Skin of body (tissue), 1 donor: ENCODE measurements at regions not wholly inside any gene's neighbourhood (a gene's known extent, or its start where the extent isn't known, plus 50 kb on each side); places are given as distances from the start of the nearest gene placed in this dataset.
"Not testable (repeated sequence)": the region's sequence is repeated elsewhere in the genome, so short reads cannot be mapped to it uniquely, and the experiment has no call there.

Experiments used
- DNase-seq: peaks from one replicate; lab custom pipeline; 2025; lab: John Stamatoyannopoulos, UW

DNA sequence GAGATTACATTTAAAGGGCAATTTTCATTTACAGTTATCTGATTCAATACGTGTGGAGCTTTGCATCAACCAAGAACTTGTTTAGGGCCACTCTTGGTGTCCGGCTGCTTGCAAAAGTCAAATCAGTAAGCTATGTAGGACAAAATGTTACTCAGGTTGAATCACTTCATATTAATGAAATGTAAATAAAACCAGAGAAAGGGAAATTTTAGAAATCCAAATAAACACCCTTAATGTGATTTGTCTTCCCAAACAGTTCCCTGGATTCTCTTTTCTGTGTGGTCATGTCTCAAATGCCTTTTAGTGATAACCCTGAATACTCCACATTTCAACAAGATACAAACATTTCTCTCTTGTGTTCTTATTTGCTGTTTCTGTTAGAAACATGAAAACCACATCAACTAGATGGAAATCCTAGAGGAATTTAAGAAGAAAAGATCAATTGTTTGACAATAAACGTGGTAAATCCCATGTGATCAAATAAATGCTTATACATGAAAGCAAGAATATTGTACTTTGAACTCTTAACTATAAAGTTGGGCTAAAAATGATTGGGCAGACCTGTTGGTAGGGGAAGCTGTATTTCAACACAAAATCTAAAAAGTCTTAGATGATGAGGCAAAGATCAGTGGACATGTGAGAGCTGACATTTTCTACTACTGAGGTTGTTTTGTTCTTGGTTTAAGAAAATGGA lies 101.3 kb downstream of the CDC42EP3 start:
- DNase-seq = no peak

DNA sequence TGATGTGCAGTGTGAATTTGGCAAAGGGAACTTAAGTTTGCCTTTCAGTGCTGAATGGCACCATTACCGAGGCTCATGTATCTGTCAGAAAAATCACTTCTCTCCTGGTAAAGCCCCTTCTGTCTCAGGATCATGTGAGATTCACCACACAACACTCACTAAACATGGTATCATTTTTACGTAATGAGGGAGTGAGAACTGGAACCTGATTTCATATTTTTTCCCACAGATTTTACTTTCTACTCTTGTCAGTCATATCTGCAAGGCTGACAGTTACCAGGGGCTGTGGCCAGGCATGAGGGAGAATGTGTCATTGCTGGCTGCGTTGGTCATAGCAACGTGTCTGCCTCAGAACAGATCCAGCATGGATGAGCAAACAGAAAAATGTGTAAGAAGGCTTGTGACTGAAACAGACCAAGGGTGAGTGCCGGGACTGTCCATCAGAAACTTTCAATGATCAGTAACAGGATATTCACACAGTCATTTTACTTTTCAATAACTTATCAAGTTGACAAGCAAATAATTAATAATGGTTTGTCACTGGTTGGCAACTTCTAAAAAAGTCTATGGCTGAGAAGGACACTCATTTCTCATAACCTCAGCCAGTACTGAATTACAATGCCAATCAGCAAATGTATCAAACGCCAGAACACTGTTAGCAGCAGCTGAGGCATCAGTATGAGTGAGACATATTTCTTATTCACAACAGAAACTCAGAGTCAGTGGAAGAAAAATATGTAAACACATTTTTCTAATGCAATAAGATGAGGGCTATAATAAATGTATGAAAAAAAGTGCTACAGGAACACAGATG lies 100.5 kb downstream of the CDC42EP3 start:
- peak; percentile 50 for DNase-seq

DNA sequence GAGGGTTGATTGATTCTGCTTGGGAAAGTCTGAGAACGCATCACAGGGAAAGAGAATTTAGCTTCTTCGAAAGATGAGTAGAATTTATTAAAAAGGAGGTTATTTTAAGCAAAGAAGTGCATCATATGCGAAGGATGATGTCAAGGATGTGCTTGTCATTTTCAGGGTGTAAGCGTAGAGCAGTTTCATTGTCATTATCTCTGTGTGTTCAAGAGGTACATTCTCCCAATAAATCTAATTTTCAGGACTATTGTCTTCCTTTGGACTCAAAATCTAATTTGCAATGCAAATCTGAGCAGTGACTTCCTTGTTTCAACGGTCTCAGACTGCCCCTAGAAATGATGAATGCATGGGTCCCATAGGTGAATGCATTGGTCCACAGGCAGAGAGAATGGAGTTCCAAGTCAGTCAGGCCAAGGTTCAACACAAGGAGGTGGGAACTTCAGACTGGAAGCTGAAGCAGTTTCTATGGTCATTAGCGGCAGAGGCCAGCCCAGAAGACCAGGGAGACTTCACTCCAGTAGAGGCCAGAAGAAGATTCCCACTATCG lies 99.8 kb downstream of the CDC42EP3 start:
- no peak for DNase-seq

DNA sequence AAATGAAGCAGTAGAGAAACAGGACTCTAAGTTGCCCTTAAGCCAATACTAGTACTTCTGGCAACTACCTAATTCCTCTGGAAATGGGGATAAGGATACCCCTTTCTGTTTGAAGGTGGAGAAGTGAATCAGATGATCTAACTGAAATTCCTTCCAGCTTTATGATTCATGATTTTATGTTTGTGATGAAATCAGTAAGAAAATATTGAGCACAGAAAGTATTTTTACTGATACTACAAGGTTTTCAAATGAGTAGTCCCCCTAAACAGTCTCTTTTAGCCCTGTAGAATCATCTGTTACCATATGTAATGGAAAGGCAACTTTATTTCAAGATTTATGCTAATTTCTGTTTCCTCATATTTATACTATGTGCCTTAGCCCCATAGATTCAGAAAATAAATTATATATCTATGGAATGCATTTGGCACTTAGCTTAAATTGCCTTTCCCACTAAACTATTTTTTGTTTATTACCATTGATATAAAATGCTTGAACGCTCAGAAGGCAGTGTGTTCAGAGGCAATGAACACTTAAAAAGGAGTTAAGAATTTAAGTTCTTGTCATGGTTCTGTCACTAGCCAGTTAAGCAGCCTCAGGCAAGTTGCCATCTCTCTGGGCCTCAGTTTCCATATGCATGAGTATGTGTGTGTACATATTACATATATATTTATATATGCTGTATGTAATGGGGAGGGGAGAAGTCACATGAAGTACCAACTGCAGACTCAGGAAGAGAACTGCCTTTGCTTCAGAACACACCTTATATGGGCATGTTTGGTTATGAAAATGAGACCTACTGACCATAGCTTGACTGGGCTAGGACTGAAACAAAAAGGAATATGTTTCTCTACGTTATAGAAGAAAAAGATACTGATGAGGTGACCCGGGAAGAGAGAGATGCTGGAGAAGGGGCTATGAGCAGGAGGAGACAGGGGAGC lies 97.7 kb downstream of the CDC42EP3 start:
- peak; percentile 39 for DNase-seq

DNA sequence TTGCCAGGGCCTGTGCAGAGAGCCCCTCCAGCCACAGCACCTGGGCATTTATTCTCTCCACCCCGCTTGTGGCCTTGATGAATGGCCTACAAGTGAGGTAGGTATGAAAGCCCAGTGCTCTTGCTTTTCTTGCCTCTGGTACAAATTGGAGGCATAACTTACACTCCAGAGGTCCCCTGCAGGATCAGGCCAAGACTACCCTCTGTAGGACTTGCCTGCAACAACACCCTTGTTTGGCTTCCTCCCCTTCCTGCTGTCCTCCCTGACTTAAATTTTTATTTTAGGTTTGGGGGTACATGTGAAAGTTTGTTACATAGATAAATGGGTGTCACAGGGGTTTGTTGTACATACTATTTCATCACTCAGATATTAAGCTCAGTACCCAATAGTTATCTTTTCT lies 95.7 kb downstream of the CDC42EP3 start:
- no peak for DNase-seq

DNA sequence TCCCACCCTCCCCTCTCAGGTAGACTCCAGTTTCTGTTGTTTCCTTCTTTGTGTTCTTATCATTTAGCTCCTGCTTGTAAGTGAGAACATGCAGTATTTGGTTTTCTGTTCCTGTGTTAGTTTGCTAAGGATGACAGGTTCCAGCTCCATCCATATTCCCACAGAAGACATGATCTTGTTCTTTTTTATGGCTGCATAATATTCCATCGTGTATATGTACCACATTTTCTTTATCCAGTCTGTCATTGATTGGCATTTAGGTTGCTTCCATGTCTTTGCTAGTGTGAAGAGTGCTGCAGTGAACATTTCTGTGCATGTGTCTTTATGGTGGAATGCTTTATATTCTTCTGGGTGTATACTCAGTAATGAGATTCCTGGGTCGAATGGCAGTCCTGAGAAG lies 95.2 kb downstream of the CDC42EP3 start:
- DNase-seq = not testable (repeated sequence)

DNA sequence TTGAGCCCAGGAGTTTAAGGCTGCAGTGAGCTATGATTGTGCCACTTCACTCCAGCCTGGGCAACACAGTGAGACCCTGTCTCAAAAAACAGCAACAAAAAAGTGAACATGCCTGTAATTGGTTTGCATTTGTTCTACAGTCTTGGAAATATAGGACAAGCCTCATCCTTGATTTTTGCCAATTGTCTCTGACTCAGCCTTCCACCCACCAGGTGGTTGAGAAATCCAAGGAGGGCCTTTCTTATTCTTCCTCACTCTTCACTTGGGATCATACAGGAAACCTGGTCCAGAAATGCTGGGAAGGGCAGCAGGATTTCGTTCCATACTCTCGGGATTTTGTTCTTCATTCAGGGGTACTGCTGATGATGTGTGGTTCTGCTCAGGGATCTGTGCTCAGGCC lies 94.6 kb downstream of the CDC42EP3 start:
- no peak for DNase-seq

DNA sequence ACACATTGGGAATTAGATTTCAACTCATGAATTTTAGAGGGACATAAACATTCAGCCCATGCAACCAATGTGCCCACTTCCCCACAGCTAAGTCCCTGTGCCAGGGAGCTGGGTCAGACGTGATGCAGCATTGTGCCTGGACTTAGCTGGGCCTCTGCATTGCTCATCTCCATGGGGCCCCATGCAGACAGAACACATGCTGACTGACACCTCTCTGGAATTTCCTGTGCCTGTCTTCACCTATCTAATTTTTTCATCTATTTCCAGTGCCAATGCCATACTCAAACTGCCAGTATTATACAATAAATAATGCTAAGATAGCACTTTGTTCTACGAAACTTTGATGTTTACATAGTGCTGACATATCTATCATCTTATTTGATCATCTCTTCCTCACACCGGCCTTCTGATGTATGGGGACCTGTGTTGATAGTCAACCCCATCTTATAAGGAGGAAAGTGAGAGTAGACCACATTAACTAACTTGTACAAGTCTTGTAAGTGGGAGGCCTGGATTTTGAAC lies 92.2 kb downstream of the CDC42EP3 start:
- no peak for DNase-seq

DNA sequence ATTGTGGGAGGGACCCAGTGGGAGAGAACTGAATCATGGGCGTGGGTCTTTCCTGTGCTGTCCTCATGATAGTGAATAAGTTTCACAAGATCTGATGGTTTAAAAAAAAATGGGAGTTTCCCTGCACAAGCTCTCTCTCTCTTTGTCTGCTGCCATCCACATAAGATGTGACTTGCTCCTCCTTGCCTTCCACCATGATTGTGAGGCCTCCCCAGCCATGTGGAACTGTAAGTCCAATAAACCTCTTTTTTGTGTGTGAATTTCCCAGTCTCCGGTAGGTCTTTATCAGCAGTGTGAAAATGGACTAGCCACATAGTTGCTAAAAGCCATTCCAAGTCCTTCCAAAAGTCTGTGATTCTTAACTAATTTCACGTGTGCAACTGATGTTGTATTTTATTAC lies 91.5 kb downstream of the CDC42EP3 start:
- DNase-seq = not testable (repeated sequence)

DNA sequence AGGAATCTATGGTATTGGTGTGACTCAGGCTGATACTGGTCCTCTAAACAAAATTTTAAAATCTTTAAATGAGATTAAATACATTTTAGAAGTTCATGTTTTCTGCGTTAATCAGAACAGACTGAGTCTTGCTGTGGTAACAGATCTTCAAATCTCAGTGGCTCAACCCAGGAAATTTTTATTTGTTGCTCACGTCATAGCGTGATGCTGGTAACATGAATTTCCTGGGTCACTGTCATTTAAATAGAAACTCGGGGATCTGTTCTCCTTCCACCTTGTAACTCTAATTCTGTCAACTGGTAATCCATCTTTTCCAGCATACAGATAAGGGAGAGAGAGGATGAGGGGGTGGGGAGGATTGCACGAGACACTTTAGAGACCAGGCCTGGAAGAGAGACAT lies 90.0 kb downstream of the CDC42EP3 start:
- no peak for DNase-seq

DNA sequence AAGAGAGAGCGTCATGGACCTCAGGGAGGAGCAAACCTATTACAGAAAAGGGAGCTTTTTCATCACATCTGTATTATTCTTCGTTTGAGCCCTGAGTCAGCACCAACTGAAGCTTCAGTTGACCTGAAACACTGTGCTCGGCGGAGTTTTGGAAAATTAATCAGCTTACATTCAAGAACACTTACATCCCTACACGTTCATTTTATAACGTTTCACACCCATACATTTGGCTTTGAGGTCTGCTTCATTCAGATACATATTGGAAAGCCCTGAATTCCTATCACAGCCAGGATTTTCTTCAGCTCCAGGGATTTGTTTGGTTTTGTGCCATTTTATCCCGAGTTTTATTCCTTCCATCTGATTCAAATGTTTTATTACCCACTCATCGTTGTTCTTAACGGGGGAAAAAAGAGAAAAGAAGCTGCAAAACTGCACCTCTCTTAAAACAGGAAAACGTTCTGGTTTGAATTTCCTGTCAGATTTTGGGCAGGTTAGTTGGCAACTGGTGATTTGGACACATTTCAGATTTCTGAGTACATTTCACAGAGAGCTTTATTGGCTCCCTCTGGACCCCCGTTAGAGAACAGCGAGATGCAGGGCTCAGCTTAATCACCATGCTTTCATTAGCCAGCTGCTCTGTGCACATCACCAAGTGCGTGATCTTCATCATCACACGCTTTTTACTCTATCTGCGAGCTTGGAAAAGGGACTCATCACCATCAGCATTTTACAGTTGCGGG lies 88.8 kb downstream of the CDC42EP3 start:
- peak; percentile 93 for DNase-seq

DNA sequence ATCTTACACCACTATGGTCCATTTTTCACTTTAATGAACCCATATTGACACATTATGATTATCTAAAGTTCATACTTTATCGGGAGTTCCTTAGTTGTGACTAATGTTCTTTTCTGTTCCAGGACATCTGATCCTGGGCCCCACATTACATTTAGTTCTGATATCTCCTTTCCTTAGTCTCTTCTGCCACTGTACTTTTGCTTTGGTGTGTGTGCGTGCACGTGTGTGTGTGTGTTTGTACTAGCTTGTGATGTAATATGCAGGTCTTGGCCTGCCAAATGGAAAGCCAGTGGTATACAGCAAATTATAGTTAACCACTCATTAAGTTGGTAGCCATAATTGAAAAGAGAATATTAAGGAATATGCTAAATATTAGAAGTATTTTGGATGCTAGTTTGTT lies 88.0 kb downstream of the CDC42EP3 start:
- no peak for DNase-seq

DNA sequence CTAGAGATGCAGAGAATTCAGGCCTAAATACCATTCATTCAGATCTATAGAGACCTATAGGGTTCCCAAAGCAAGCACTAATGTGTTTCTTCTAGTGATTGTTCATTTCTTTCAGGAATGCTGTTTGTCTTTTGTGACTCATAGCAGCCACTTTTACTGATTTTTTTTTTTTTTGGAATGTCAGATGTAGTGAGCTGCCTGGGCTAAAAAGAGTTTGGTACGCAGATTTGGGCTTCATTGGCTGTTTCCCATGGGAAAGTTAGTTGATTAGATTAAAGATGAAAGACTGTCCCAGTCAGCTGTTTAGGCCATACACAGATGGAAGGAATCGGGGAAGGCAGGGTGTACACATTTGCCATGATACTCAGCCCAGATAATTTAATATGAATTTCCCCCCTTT lies 87.6 kb downstream of the CDC42EP3 start:
- no peak for DNase-seq

DNA sequence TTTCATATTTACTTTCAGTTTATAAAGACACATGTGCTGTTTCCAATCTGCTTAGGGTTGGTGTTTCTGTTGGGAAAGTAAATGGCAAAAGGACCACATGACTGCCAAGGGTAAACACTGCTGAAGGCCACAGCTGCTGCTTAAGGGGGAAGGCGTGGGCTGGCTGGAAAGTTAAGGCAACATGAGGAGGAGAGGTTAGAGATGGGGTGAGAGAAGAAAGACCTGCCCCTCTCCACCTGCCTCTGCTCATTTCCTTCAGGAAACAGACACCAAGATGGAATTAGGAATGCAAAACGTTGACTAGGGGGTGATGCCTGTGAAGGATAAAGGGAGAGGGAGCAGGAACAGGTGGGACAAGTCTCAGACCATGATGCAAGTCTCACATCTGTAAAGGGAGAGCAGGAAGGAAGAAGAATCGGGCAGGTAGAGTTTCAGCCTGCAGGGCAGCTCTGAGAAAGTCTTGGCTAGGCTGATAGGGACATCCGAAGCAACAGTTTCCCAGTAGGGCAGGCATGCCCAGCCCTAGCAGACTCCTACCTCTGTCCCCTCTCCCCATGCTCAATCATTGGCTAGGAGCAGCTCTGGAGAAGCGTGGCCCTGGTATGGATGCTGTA lies 86.0 kb downstream of the CDC42EP3 start:
- DNase-seq = no peak

DNA sequence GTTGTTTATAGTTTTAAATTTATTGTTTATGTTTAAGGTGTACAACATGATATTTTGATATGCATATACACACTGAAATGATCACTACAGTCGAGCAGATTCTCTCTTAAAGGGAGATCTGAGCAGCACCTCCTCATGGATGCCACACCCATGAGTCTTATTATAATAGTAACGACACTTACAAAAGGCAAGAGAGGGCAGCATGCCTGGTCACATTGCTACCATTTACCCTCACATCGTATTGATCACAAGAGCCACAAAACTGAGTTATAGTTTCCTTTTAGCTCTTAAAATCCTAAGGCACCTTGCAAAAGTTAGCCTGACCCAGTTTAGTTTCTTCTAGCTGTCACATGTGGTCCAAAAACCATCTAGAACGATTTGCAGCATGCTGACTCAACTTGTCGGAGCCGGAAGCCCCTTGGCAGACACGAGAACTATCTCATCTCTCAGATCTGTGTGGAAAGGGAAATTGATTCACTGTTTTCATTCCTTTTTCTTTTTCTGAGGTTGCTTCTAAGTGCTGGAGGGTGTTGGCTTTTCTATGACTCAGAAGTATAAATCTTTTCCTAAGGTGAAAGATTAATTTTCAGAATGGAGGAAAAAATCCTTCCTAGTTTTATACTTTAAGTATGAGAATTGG lies 85.3 kb downstream of the CDC42EP3 start:
- peak; percentile 82 for DNase-seq

DNA sequence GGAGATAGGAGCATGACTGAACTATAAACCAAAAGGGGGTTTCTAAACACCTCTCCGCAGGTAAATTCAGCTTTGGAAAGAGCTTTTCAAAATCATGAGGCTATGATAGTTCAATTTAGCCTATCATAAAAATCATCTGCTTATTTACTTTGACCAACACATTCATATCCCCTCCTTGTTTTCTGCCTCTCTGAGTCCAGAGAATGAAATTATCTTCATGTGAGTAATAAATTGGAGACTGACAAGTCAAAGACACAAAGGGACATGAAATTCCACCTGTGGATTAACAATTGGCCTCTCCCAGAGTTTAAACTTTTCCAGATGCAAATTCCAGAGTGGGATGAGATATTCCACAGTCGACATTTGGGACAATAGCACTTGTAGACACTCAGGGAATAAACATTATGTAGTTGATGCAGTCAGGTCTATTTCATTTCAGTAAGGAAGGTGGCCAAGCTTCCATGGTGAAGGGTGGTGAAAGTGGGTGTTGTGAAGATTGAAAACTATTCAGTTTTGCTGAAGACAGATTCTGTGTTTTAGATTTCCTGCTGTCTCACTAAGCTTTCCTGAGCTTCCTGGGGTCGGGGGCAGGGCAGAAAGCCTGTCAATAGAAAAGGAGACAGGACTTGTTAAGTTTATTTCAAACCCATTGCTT lies 84.7 kb downstream of the CDC42EP3 start:
- no peak for DNase-seq

DNA sequence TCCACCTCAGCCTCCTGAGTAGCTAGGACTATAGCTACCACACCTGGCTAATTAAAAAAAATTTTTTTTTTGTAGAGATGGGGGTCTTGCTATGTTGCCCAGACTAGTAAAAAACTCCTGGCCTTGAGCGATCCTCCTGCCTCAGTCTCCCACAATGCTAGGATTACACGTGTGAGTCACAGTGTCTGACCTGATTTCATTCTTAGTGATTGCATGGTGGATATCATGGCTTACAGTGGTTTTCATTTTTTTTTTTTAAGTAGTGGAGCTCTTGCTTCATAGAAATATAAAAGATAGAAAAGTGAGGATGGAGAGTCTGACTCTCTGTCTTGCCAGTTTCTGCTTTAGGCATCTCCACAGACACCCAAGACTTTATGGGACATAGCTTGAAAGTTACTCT lies 83.6 kb downstream of the CDC42EP3 start:
- no peak for DNase-seq

DNA sequence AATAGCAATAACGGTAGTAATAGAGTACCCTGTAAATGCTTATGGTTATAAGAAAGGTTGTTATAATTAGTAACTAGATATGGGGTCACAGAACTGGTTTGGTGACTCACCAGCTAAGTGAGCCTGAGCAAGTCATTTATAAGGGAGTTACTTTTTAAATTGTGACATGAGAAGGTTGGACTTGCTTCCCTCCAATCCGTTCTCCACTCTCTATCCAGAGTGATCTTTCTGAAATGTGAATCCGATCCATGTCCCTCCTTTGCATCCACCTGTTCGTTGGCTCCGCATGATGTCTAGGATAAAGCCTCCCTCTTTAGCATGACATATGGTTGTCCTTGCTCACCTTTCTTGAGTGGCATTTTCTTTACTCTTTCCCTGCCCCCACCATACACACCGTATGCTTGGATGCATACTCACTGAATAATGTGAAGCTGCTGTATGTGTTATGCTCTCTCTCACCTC lies 83.1 kb downstream of the CDC42EP3 start:
- DNase-seq = no peak

DNA sequence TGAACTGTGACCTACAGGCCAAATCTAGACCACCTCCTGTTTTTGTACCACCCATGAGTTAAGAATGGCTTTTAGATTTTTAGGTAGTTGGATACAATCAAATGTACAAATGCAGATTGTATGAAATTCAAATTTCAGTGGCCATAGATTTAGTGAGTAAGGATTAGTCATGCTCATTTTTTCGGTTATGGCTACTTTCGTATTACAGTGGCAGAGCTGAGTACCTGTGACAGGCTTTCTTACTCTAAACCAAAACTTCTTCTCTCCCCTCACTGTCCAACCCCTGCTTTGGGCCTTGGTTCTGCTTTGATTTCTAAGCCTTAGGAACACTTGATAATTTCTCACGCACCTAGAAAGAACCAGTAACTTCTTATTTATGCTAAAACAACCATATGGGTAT lies 82.1 kb downstream of the CDC42EP3 start:
- DNase-seq = no peak
